Urinary bladder (tissue), 3 donors: ENCODE measurements at regions not wholly inside any gene's neighbourhood (a gene's known extent, or its start where the extent isn't known, plus 50 kb on each side); places are given as distances from the start of the nearest gene placed in this dataset.

Source experiments
- DNase-seq: peaks from one replicate; pipeline ENCODE4 v3.0.0-alpha.2; 2015; ENCODE audit errors: extremely low spot score
- H3K27ac ChIP-seq: one replicate; pipeline ENCODE4 v1.5.1; 2013; ENCODE audit warnings: low read depth, mild to moderate bottlenecking, moderate library complexity
- H3K36me3 ChIP-seq: one replicate; pipeline ENCODE4 v1.6.1; 2013; ENCODE audit warnings: mild to moderate bottlenecking, moderate library complexity; ENCODE audit not compliant: insufficient read depth
- H3K4me1 ChIP-seq: one replicate; pipeline ENCODE4 v1.6.1; 2013; ENCODE audit warnings: mild to moderate bottlenecking, moderate library complexity; ENCODE audit not compliant: insufficient read depth
- H3K4me3 ChIP-seq: one replicate; pipeline ENCODE4 v1.5.1; 2013; ENCODE audit warnings: low read depth, low read length
- WGBS: extraction: QIAGEN DNeasy Blood & Tissue Kit; methylation state at CpG from one replicate; pipeline ENCODE4 v1.1.7; 2013; 5-methylcytosine and 5-hydroxymethylcytosine counted together
- donor health status: healthy with polysubstance abuse.
- donor health status: healthy.

DNA sequence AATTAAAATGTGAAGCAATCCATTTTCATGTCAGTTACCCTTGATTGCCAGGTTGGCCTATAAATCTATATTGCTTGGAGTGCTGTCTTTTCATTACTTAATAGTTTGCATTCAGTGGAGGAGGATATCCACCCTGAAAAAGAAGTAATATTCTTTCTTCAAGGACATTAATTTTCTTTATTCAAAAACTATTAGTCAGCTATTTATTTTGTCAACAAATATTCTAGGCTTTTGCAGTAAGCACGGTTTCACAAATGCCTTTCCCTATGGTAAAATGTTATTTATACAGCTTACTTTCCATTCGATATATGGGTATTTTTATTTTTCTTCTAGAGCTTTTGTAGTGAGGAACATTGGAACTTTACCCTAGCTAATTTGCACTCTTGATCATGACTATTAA, 1176.9 kb upstream of the NUDT12 start:
- 94% methylated on average over 2 of the region's 2 CpGs for WGBS
- H3K4me1 ChIP-seq: no peaks in the 10 kb centered on the region
- H3K4me3 ChIP-seq: no peak overlapping the region
- H3K36me3 ChIP-seq: no peaks in the 10 kb centered on the region
- no peak overlapping the region for H3K27ac ChIP-seq
- DNase-seq: no peak

DNA sequence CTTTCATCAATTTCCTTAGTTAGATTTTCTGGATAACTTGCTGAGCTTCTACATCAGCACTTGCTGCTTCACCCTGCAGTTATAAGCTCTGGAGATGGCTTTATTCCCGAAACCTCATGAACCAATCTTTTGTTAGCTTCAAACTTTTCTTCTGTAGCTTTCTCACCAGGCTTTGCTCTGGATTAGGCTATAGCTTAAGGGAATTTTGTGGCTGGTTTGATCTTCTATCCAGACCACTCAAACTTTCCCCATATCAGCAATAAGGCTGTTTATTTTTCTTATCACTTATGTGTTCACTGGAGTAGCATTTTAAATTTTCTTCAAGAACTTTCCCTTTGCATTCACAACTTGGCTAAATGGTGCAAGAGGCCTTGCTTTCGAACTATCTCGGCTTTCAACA, 1173.5 kb upstream of the NUDT12 start:
- DNase-seq: no peak
- Histone ChIP-seq H3K4me3 (no peak overlapping the region), H3K27ac (no peak overlapping the region), H3K36me3 (no peaks in the 10 kb centered on the region), H3K4me1 (no peaks in the 10 kb centered on the region)
- 88% methylated on average over 3 of the region's 3 CpGs for WGBS

DNA sequence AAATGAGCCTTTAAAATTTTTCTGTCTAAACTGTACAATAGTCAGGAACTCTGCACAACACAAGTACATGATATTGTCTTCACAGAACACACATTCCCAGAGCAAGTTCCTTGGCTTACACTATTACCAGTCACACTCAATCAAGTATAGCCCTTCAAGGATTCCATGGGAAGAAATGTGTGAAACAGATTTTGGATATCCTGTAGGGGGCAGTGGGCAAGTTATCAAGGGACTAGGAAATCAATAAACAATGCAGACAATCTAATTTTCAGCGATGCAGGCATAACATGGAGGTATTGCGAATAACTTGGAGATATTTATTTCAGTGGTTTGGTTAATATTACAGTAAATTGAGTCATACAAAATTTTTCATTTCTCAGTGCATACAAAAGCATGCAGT, 1171.5 kb upstream of the NUDT12 start:
- Histone ChIP-seq H3K4me3 (no peak overlapping the region), H3K27ac (no peak overlapping the region), H3K36me3 (no peaks in the 10 kb centered on the region), H3K4me1 (no peaks in the 10 kb centered on the region)
- 95% methylated on average over 2 of the region's 2 CpGs for WGBS
- no peak for DNase-seq

DNA sequence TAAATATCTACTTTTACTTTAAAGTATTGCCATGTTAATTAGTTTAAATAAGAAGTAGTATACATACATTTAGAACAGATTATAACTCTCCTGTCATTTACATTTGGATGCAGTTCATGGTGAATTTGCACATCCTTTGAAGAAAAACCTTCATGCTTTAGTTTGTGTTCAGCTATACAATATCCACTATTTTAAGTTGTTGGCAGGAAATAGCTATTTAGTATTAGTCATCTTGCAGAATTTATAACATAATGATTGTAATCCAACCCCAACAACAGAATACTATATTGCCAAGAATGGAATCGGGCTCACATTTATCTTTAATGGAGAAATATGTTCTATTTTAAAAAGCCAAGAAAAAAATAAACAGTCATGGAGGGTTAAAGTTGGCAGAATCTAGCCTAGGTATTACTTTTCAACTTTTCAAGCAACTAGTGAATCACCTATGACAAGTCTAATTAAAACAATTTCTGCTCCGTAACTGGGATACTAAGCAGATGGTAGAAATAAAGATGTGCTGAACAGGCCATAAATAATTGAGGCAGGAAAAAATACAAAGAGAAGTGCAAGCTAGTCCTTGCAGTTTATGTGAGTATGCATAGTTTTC, 1170.6 kb upstream of the NUDT12 start:
- 27% methylated on average over 2 of the region's 2 CpGs for WGBS
- no peak overlapping the region for H3K27ac ChIP-seq
- no peaks in the 10 kb centered on the region for H3K36me3 ChIP-seq
- DNase-seq: peak; percentile 8
- H3K4me1 ChIP-seq: no peaks in the 10 kb centered on the region
- no peak overlapping the region for H3K4me3 ChIP-seq

DNA sequence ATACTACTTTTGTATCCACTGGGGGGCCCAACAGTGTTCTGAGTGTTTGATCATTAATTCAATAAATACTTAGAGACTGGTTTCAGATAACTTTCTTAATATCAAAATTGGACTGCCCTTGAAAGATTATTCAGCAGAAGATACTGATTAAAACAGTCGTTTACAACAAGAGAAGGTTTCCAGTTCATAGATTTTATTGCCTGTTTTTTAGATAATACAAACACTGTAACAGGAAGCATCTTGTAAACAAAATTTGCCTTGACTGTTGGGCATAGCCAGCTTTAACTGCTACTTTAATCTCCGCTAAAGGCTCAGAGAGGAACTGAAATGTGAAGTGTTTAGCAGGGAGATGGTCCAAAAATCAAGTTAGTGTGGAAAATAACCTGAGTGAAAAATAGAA, 1168.7 kb upstream of the NUDT12 start:
- 44% methylated on average over 2 of the region's 2 CpGs for WGBS
- no peaks in the 10 kb centered on the region for H3K4me1 ChIP-seq
- no peaks in the 10 kb centered on the region for H3K36me3 ChIP-seq
- H3K27ac ChIP-seq: no peak overlapping the region
- H3K4me3 ChIP-seq: no peak overlapping the region
- DNase-seq: no peak

DNA sequence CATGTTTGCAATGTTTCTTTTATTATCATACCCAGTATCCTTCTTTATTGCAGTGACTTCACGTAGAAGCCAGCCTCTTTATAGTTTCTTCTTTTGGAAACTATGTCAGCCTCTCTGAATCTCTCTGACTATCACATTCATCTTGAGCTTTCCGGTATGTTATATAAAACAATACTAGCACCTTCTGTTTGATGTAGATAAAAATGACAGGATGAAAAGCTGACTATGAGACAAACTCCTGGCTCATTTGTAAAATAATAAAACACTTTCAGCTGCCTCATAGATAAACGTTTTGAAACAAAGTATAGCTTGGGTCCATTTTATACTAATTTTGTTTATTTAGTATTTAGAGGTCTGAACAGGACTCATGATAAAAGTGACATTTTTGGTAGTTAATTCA, 1145.4 kb upstream of the NUDT12 start:
- H3K4me3 ChIP-seq: no peak overlapping the region
- 21% methylated on average over 3 of the region's 3 CpGs for WGBS

DNA sequence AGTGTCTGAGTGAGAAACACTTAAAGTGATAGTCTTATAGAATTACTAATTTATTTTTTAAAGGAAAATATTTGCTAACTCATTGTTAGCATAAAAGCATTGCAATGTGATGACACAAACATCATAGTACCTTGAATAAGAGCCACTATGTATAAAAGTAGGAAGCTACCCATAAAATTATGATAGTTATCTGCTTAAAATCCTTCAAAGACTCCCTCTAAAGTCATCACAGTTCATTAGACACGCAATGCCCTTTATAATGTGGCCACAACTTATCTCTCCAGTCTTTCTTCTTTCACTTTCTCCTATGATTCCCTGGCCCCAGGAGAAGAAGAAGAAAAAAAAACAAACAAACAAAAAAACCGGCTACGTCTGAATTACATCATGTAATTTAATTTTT, 1144.0 kb upstream of the NUDT12 start:
- DNase-seq: no peak
- Histone ChIP-seq H3K27ac (no peak overlapping the region), H3K36me3 (no peaks in the 10 kb centered on the region), H3K4me1 (no peaks in the 10 kb centered on the region), H3K4me3 (no peak overlapping the region)
- 74% methylated on average over 3 of the region's 3 CpGs for WGBS

More for the DNA sequence above, 1145.4 kb upstream of the NUDT12 start:
- no peak for DNase-seq
- Histone ChIP-seq H3K27ac (no peak overlapping the region), H3K36me3 (no peaks in the 10 kb centered on the region), H3K4me1 (no peaks in the 10 kb centered on the region)

DNA sequence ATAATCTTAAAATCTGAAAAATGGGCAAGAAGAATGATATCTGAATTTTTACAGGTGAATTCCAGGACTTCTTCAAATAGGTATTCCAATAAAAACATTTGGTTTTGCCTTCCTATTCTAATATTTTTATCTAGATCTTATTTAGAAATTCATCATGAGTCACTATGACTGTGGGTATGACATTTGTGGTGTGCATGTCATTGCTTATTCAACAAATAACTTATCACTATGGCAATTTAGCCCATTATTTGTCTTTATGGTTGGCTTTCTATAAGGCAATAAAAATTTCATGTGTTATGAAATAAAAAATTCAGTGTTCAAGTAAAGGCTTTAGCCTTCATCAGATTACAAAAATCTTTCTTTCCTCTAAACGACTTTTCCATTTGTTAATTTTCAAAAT, 1139.6 kb upstream of the NUDT12 start:
- 67% methylated on average over 1 of the region's 1 CpG for WGBS
- no peak overlapping the region for H3K27ac ChIP-seq
- no peaks in the 10 kb centered on the region for H3K4me1 ChIP-seq
- no peak overlapping the region for H3K4me3 ChIP-seq
- DNase-seq: no peak
- H3K36me3 ChIP-seq: no peaks in the 10 kb centered on the region

DNA sequence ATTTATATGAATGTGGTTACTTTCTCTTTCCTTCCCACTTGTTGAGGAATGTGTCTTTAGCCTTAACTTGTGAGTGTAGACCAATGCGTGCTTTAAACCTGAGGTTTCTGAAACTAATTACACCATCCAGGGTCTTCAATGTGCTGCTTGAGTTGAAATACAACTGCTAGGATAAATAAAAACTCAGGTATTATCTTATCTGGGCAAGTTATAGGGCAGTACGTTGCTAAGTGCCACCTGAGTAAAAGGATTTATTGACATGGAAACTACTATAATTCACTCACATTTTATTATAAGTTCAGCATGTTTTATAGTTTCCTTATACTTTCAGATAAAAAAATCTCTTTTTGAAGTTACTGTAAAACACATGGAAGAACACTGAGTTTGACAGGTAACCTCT, 1136.8 kb upstream of the NUDT12 start:
- no peaks in the 10 kb centered on the region for H3K36me3 ChIP-seq
- no peaks in the 10 kb centered on the region for H3K4me1 ChIP-seq
- no peak overlapping the region for H3K4me3 ChIP-seq
- no peak overlapping the region for H3K27ac ChIP-seq
- WGBS: 67% methylated on average over 2 of the region's 2 CpGs
- DNase-seq: no peak

DNA sequence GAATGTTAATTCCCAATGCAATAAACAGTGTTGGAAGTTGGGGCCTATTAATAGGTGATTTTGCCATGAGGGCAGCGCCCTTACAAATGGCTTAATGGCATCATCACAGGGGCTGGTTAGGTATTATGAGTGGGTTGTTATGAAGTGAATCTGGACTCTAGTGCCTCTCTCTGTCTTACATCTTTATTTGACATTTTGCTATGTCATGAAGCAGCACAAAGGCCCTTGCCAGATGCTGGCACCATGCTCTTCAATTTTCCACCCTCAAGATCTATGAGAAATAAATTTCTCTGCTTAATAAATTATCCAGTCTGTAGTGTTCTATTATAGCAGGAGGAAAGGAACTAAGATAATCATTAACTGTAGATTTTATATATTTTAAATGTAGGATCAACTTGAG, 1098.7 kb upstream of the NUDT12 start:
- H3K36me3 ChIP-seq: no peaks in the 10 kb centered on the region
- no peak for DNase-seq
- 88% methylated on average over 1 of the region's 1 CpG for WGBS
- H3K4me3 ChIP-seq: no peak overlapping the region
- H3K27ac ChIP-seq: no peak overlapping the region
- no peaks in the 10 kb centered on the region for H3K4me1 ChIP-seq

DNA sequence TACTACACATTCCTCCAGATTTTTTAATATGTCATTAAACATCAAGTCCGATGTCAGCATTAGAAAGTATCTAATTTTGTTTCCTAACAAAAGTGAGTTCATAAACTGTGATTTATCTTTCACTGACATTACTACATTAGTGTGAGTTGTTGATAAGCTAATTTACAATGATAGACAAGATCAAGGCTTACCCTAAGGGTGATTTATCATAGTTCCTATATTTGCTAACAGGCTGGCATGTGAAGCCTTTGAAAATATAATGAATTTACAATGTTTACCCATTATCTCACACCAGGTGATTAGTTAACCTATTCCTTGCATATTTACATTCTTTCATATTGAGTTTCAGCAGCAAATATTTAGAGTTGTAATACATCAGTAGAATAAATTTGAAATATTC, 1096.9 kb upstream of the NUDT12 start:
- Histone ChIP-seq H3K27ac (no peak overlapping the region), H3K36me3 (no peaks in the 10 kb centered on the region), H3K4me3 (no peak overlapping the region), H3K4me1 (no peaks in the 10 kb centered on the region)
- DNase-seq: no peak
- WGBS: 82% methylated on average over 1 of the region's 1 CpG

DNA sequence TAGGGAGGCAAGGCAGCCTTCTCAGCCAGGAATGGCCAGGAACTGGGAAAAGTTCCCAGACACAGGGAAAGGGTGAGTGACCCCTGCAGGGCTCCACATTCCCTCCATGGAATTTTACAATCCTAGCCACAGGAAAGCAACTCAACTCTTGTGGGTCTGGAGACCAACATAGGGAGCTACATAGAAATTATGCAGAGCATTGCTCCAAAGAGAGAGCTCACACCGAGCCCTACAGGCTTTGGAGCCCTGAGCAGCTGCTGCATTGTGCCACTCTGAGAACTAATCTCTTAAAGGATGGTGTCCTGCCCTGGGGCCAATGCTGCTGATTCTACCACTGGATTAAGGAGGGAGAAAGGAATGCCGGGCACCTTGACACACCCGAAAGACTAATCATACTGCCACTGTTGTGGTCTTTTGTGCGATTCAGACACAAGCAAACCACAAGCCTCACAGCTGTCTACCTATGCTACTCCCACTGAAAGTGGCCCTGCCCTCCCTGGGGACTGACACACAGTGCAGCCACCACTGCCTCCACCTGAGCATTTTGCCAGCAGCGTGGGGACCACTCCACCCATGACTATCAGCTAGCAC, 1089.8 kb upstream of the NUDT12 start:
- Histone ChIP-seq H3K4me3 (no peak overlapping the region), H3K4me1 (no peaks in the 10 kb centered on the region), H3K36me3 (no peaks in the 10 kb centered on the region), H3K27ac (no peak overlapping the region)
- WGBS: 91% methylated on average over 5 of the region's 5 CpGs
- no peak for DNase-seq

DNA sequence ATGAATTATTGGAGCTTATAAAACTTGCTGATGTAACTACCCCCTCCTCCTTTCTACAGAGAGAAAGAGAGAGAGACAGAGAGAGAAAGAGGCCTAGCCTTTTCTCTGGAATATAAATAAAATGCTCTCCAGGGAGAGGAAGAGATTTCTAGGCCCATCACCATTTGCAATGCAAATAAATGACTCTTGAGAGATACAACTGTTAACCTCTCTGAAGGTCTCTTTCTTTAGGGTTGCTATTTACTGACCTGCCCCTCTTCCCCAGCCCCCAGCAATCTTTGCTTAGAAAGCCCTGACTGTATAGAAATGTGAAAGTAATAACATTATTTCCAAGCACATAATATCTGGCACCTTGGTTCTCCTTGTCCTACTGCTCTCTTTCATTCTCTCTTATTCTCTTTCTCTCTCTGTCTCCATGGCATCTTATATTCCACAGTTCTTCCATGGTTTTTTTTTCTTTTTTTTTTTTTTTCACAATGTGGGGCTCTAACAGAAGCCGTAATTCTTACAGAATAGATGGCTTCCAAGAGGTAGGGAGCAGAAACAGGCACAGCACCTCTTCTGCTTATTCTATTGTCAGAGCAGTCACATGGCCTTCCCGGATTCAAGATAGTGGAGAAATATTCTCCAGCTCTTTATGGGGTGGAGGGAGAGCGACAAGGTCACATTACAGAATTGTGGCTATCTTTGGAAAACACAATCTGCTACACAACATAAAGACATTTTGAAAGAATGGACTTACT, 1087.9 kb upstream of the NUDT12 start:
- no peak overlapping the region for H3K4me3 ChIP-seq
- WGBS: 84% methylated on average over 3 of the region's 3 CpGs
- H3K36me3 ChIP-seq: no peaks in the 10 kb centered on the region
- H3K4me1 ChIP-seq: no peaks in the 10 kb centered on the region
- DNase-seq: no peak
- H3K27ac ChIP-seq: no peak overlapping the region

DNA sequence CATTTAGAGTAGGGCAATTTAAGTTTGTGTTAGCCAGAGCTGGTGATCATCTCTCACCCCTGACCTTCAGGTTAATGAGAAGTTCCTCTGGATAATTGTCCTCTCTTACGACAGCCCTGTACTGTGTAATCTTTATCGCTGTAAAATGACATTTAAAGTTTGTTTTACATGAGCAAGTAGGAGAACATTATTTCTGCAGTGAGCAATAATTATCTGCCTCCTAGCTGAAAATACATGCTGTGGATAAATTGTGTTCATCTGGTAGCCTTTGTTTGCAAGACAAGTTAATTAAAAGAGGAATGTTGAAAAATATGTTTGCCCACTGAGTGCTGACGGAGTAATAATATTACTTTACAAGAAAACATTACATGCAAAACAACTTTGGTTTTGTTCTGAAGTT, 1083.8 kb upstream of the NUDT12 start:
- DNase-seq: no peak
- 67% methylated on average over 3 of the region's 3 CpGs for WGBS
- H3K27ac ChIP-seq: no peak overlapping the region
- H3K4me1 ChIP-seq: no peaks in the 10 kb centered on the region
- H3K36me3 ChIP-seq: no peaks in the 10 kb centered on the region
- H3K4me3 ChIP-seq: no peak overlapping the region
